ENCODE measurements at regions not wholly inside any gene's neighbourhood (a gene's known extent, or its start where the extent isn't known, plus 50 kb on each side); places are given as distances from the start of the nearest gene placed in this dataset.

- Histone ChIP-seq H3K23ac (ENCODE audit: insufficient read length) (no peak overlapping the region), H3K4me1 (replicated peaks in 1 of 4; ENCODE audit: control insufficient read depth in 3 of 4, insufficient read depth in 4 of 4, low read length in 3 of 4) (no peaks in the 10 kb centered on the region), H2BK12ac (ENCODE audit: low read depth, low read length) (no peak overlapping the region), H3K9ac (replicated peaks in 1 of 4; ENCODE audit: extremely low read depth in 1 of 4, low read depth in 3 of 4, low read length in 3 of 4) (no peak overlapping the region), H3K36me3 (ENCODE audit: control insufficient read depth in 2 of 4, insufficient read depth in 4 of 4, low read length in 3 of 4) (no peaks in the 10 kb centered on the region), H4K8ac (ENCODE audit: extremely low read depth, insufficient read depth, low read length) (no peak overlapping the region), H2AFZ (ENCODE audit: low read length) (no peak overlapping the region), H3K18ac (ENCODE audit: extremely low read depth, low read length) (no peak overlapping the region), H3K79me2 (ENCODE audit: control insufficient read depth in 1 of 2, insufficient read depth in 2 of 2, low read length in 2 of 2) (no peaks in the 10 kb centered on the region), H3K27me3 (replicated peaks in 1 of 4; ENCODE audit: control insufficient read depth in 3 of 4, extremely low read depth in 1 of 4, insufficient read depth in 3 of 4, low read length in 3 of 4) (no peaks in the 10 kb centered on the region), H3K4ac (replicated peaks; ENCODE audit: insufficient read length, low read depth, low read length) (no peak overlapping the region), H2BK15ac (ENCODE audit: low read length) (no peak overlapping the region), H2BK120ac (replicated peaks; ENCODE audit: low read depth, low read length) (no peak overlapping the region), H3K14ac (ENCODE audit: insufficient read length) (no peak overlapping the region), H4K5ac (ENCODE audit: insufficient read length, low read depth, low read length) (no peak overlapping the region), H2BK5ac (ENCODE audit: low read depth, low read length) (no peak overlapping the region), H3K9me3 (ENCODE audit: insufficient read depth in 2 of 2, low read depth in 1 of 2, low read length in 1 of 2) (no peaks in the 10 kb centered on the region), H3K56ac (replicated peaks; ENCODE audit: insufficient read length, low read depth, low read length) (no peak overlapping the region), H3K79me1 (ENCODE audit: low read depth, low read length) (no peaks in the 10 kb centered on the region), H3K4me2 (ENCODE audit: insufficient read depth in 1 of 2, low read depth in 2 of 2, low read length in 2 of 2) (no peak overlapping the region), H3K23me2 (ENCODE audit: low read depth, low read length) (no peaks in the 10 kb centered on the region), H2AK5ac (ENCODE audit: low read depth, low read length) (no peak overlapping the region), H4K91ac (replicated peaks; ENCODE audit: insufficient read length, low read length) (no peak overlapping the region), H2BK20ac (ENCODE audit: low read length) (no peak overlapping the region), H3K27ac (ENCODE audit: low read depth, low read length) (no peak overlapping the region), H4K20me1 (replicated peaks in 1 of 2; ENCODE audit: control insufficient read depth in 1 of 2, insufficient read depth in 2 of 2, low read length in 2 of 2) (no peaks in the 10 kb centered on the region), H3K4me3 (ENCODE audit: extremely low read depth in 1 of 4, insufficient read depth in 2 of 4, low read depth in 3 of 4, low read length in 4 of 4) (no peak overlapping the region)
- POLR2A ChIA-PET (ENCODE audit: partially characterized antibody), result no interaction called here
- FAIRE-seq (no peak), DNase-seq (ENCODE audit: low read depth in 1 of 2, low spot score in 2 of 2) (no peak)
- CTCF ChIA-PET (ENCODE audit: partially characterized antibody), result no interaction called here
- 97% methylated on average over 2 of the region's 2 CpGs; no CpG with 5 or more reads in 1 of the 2 experiments for WGBS, 2 experiments (ENCODE audit: extremely low coverage in 1 of 2, insufficient coverage in 1 of 2, insufficient read length in 1 of 2, insufficient replicate concordance in 2 of 2, low coverage in 1 of 2, low lambda C conversion rate in 2 of 2, missing lambda C conversion rate in 1 of 2)
- no peak for TF ChIP-seq BACH1 (IDR thresholded peaks at IDR 0.05; ENCODE audit: low read length)
- no peak for TF ChIP-seq KDM4A (IDR thresholded peaks at IDR 0.05; ENCODE audit: low read depth, low read length, severe bottlenecking)
- TF ChIP-seq CREB1 (IDR thresholded peaks at IDR 0.05), result no peak
- TF ChIP-seq, protein P1, sequence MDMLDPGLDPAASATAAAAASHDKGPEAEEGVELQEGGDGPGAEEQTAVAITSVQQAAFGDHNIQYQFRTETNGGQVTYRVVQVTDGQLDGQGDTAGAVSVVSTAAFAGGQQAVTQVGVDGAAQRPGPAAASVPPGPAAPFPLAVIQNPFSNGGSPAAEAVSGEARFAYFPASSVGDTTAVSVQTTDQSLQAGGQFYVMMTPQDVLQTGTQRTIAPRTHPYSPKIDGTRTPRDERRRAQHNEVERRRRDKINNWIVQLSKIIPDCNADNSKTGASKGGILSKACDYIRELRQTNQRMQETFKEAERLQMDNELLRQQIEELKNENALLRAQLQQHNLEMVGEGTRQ (IDR thresholded peaks at IDR 0.05; ENCODE audit: low read length), result no peak
- TF ChIP-seq RBBP5 (IDR thresholded peaks at IDR 0.05; ENCODE audit: borderline replicate concordance, low read depth, low read length), result no peak
These were observed 189.2 kb upstream of the EPHA4 start for GRCh38 chr2:221761260-221761659.

Data from H1 (cell line).